GM12874 (cell line): ENCODE measurements at regions not wholly inside any gene's neighbourhood (a gene's known extent, or its start where the extent isn't known, plus 50 kb on each side); places are given as distances from the start of the nearest gene placed in this dataset.

Experiments used
- CTCF ChIP-seq: IDR thresholded peaks from 2 replicates; pipeline ENCODE4 v1.5.1; 2011; ENCODE audit warnings: low read depth, mild to moderate bottlenecking, control low read depth, low read length, moderate library complexity; ENCODE audit not compliant: insufficient read depth

- no peak for TF ChIP-seq CTCF
Observed at GRCh38 chr3:76482510-76482909, 557.4 kb upstream of the ROBO2 start.

GRCh38 chr3:76487446-76487845, 552.5 kb upstream of the ROBO2 start:
- TF ChIP-seq CTCF, result no peak

- TF ChIP-seq CTCF, result no peak
Observed at GRCh38 chr3:76490064-76490463, 549.8 kb upstream of the ROBO2 start.

GRCh38 chr3:76495216-76495615, 544.7 kb upstream of the ROBO2 start:
- TF ChIP-seq CTCF, result no peak

- TF ChIP-seq CTCF, result no peak
Observed at GRCh38 chr3:76497636-76498035, 542.3 kb upstream of the ROBO2 start.

- TF ChIP-seq CTCF, result no peak
Observed at GRCh38 chr3:76500746-76501275, 539.1 kb upstream of the ROBO2 start.

- TF ChIP-seq CTCF, result no peak
Observed at GRCh38 chr3:76501315-76501714, 538.6 kb upstream of the ROBO2 start.
